Gastroesophageal sphincter (tissue), 4 donors: ENCODE measurements at regions not wholly inside any gene's neighbourhood (a gene's known extent, or its start where the extent isn't known, plus 50 kb on each side); places are given as distances from the start of the nearest gene placed in this dataset.

ENCODE experiments used
- ATAC-seq: fragments of 150-250 bp; one replicate; pipeline ENCODE4 v1.9.1; 2016; ENCODE audit warnings: mild to moderate bottlenecking, moderate library complexity
- H3K27ac ChIP-seq, 4 donors: fragments of 200-600 bp; sonication (generic) in 3 of 4; 1 replicate in 3 of 4; 2 replicates in 1 of 4; pipeline ENCODE4 v1.5.1; 2016 to 2019
- H3K27me3 ChIP-seq: fragments of 200-600 bp; sonication (generic); one replicate; pipeline ENCODE4 v1.5.1; 2019
- H3K36me3 ChIP-seq, 2 donors: fragments of 200-600 bp; sonication (generic); one replicate each; pipeline ENCODE4 v1.5.1; 2019; ENCODE audit warnings: control low read depth in 1 of 2
- H3K4me1 ChIP-seq, 3 donors: fragments of 200-600 bp; sonication (generic); 1 replicate in 2 of 3; 2 replicates in 1 of 3; pipeline ENCODE4 v1.5.1; 2016 to 2019; ENCODE audit warnings: control low read depth in 2 of 3
- H3K4me3 ChIP-seq, 2 donors: fragments of 200-600 bp; sonication (generic); one replicate each; pipeline ENCODE4 v1.5.1; 2019; ENCODE audit warnings: mild to moderate bottlenecking in 1 of 2, moderate library complexity in 1 of 2
- H3K9me3 ChIP-seq, 3 donors: fragments of 200-600 bp; sonication (generic); one replicate each; pipeline ENCODE4 v1.5.1; 2017 to 2019; ENCODE audit warnings: control low read depth in 2 of 3
- CTCF ChIP-seq, 4 experiments: fragments of 200-600 bp in 2 of 4; fragments of 450-650 bp in 2 of 4; sonication (generic) in 1 of 4; IDR thresholded peaks; one replicate each; pipeline ENCODE4 v1.5.1; 2017 to 2019; ENCODE audit warnings: antibody characterized with exemption in 4 of 4, mild to moderate bottlenecking in 2 of 4, moderate library complexity in 2 of 4
- EP300 ChIP-seq: sonication (generic); formaldehyde crosslinking; IDR thresholded peaks from one replicate; pipeline ENCODE4 v1.6.1; 2017; ENCODE audit warnings: antibody characterized with exemption, mild to moderate bottlenecking
- POLR2A ChIP-seq, 2 donors: fragments of 450-650 bp; IDR thresholded peaks; one replicate each; pipeline ENCODE4 v1.6.1; 2017; ENCODE audit warnings: antibody characterized with exemption in 2 of 2, mild to moderate bottlenecking in 2 of 2, moderate library complexity in 1 of 2
- POLR2AphosphoS5 ChIP-seq: sonication (generic); formaldehyde crosslinking; IDR thresholded peaks from one replicate; pipeline ENCODE4 v1.6.1; 2017; ENCODE audit warnings: antibody characterized with exemption
- WGBS, 2 donors: methylation state at CpG; one replicate each; pipeline ENCODE4 v1.1.5; 2018; ENCODE audit warnings: low coverage in 1 of 2; 5-methylcytosine and 5-hydroxymethylcytosine counted together

GRCh38 chr1:55369474-55369873, 154.3 kb upstream of the USP24 start:
- TF ChIP-seq EP300 (no peak), POLR2A (IDR thresholded peaks at IDR 0.05) (no peak), POLR2AphosphoS5 (no peak), CTCF (IDR thresholded peaks at IDR 0.05) (no peak)
- Histone ChIP-seq H3K4me3 (no peak overlapping the region), H3K27ac (no peak overlapping the region), H3K4me1 (no peaks in the 10 kb centered on the region), H3K9me3 (peaks cover 0 to 10% (median 0%) of the 10 kb centered on the region in 3 donors), H3K36me3 (no peaks in the 10 kb centered on the region), H3K27me3 (no peaks in the 10 kb centered on the region)
- ATAC-seq, result no peak
- WGBS, 2 donors, result 70 to 83% methylated on average over 5 to 6 of the region's 6 CpGs

DNA sequence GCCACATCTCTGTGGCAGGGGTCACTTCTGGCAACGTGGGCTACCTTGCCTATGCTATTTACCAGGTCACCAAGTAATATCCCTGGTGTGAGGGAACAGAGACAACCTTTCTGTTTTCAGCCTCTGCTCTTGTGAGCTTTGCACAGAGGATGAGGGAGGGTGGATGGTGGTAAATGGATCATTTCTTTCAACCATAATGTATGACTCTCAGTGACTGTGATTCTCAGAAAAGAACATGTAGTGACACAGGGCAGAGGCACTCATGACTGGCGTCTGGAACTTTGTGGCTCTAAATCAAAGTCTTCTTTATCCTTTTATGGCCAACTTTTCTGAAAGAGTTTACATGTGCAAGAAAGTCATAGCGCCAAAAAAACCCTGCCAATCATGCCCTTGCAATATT, 153.5 kb upstream of the USP24 start:
- Histone ChIP-seq H3K4me3 (no peak overlapping the region), H3K27me3 (no peaks in the 10 kb centered on the region), H3K4me1 (no peaks in the 10 kb centered on the region), H3K9me3 (peaks cover 0 to 10% (median 0%) of the 10 kb centered on the region in 3 donors), H3K36me3 (no peaks in the 10 kb centered on the region), H3K27ac (no peak overlapping the region)
- TF ChIP-seq CTCF (IDR thresholded peaks at IDR 0.05), result no peak
- no peak for TF ChIP-seq POLR2AphosphoS5
- TF ChIP-seq POLR2A (IDR thresholded peaks at IDR 0.05), result no peak
- no peak for TF ChIP-seq EP300
- WGBS, 2 donors, result 66 to 97% methylated on average over 3 of the region's 3 CpGs
- no peak for ATAC-seq

DNA sequence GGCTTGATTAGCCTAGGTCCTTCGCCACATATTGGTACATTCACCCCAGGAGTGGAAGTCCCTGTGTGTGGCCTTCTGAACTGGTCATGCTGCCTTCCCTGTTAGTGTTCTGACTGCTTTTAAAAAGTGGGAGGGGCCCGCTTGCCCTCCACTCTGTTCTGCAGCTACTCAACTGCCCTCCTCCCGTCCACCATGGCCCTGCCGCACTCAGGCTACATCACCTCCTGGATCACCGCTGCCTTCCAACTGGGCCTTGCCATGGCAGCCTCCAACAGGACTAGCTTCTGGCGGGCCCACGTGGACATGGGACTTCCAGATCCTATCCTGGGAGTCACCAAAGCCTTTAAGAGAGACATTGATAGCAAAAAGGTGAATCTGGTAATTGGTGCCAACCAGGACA, 152.1 kb upstream of the USP24 start:
- TF ChIP-seq EP300 (no peak), POLR2AphosphoS5 (no peak), POLR2A (IDR thresholded peaks at IDR 0.05) (no peak), CTCF (IDR thresholded peaks at IDR 0.05) (no peak)
- Histone ChIP-seq H3K36me3 (no peaks in the 10 kb centered on the region), H3K27me3 (no peaks in the 10 kb centered on the region), H3K9me3 (peaks cover 0 to 10% (median 0%) of the 10 kb centered on the region in 3 donors), H3K4me3 (no peak overlapping the region), H3K27ac (no peak overlapping the region), H3K4me1 (peaks cover 0 to 10% (median 4%) of the 10 kb centered on the region in 3 donors)
- no peak for ATAC-seq
- 100% methylated on average over 1 of the region's 7 CpGs; no CpG with 5 or more reads in 1 of the 2 donors for WGBS, 2 donors

GRCh38 chr1:55364216-55364615, 149.1 kb upstream of the USP24 start:
- no peaks in the 10 kb centered on the region for H3K27me3 ChIP-seq
- peaks cover 0 to 10% (median 0%) of the 10 kb centered on the region in 3 donors for H3K9me3 ChIP-seq
- TF ChIP-seq CTCF (IDR thresholded peaks at IDR 0.05) (no peak), POLR2A (IDR thresholded peaks at IDR 0.05) (no peak), EP300 (no peak), POLR2AphosphoS5 (no peak)
- no peak overlapping the region for H3K27ac ChIP-seq
- ATAC-seq, result no peak
- no peaks in the 10 kb centered on the region for H3K36me3 ChIP-seq
- H3K4me1 ChIP-seq, result peaks cover 0 to 11% (median 4%) of the 10 kb centered on the region in 3 donors
- WGBS, 2 donors, result 87 to 100% methylated on average over 2 to 3 of the region's 3 CpGs
- H3K4me3 ChIP-seq, result no peak overlapping the region

- ATAC-seq, result peak; percentile 43
- WGBS, 2 donors, result 50% methylated on average over 1 of the region's 1 CpG; no CpG with 5 or more reads in 1 of the 2 donors
- peak overlapping the region in 3 of 4 donors; percentile 39 to 62 (median 42) for H3K27ac ChIP-seq
These were observed 148.1 kb upstream of the USP24 start for GRCh38 chr1:55363268-55363667.

More at GRCh38 chr1:55363268-55363667, 148.1 kb upstream of the USP24 start:
- TF ChIP-seq POLR2AphosphoS5 (peak; percentile 44), CTCF (IDR thresholded peaks at IDR 0.05) (no peak), POLR2A (IDR thresholded peaks at IDR 0.05) (no peak), EP300 (no peak)
- Histone ChIP-seq H3K36me3 (no peaks in the 10 kb centered on the region), H3K4me1 (peaks cover 0 to 11% (median 4%) of the 10 kb centered on the region in 3 donors), H3K9me3 (peaks cover 0 to 5% (median 0%) of the 10 kb centered on the region in 3 donors), H3K4me3 (no peak overlapping the region), H3K27me3 (no peaks in the 10 kb centered on the region)
